ENCODE measurements at regions not wholly inside any gene's neighbourhood (a gene's known extent, or its start where the extent isn't known, plus 50 kb on each side); places are given as distances from the start of the nearest gene placed in this dataset.

DNA sequence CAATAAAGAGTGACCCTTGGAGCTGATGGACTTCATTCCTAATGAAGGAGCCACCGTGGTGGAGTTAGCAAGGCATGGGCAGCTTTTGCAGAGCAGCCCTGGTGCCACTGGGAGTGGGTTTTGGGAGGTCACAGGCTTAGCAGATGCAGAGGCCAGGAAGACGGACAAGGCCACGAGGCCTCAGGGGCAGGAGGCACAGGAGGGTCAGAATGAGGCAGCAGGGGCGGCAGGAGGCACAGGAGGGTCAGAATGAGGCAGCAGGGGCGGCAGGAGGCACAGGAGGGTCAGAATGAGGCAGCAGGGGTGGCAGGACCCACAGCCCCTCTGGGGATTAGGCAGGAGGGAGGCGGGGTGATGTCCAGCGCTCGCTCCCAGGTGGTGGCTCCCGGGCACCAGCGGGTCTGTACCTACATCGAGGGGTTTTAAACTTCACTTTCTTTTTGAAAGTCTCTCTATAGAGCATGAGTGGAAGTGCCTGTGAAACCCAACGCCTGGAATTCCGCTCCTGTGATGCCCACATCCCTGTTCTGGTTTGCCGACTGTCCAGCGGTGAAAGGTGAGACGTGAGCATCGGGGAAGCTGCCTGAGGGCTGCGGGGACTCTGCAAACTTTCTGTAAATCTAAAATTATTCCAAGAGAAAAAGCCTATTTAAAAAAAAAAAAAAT lies 521.6 kb downstream of the BRD1 start:
- WGBS, 3 donors = 75 to 80% (median 80%) methylated on average over 18 of the region's 18 CpGs
- Histone ChIP-seq H3K27me3 (ENCODE audit: insufficient read depth in 3 of 3, low read length in 2 of 3) (peaks cover 0 to 12% (median 4%) of the 10 kb centered on the region in 3 donors), H3K36me3 (ENCODE audit: insufficient read depth in 1 of 2, low read depth in 1 of 2) (no peaks in the 10 kb centered on the region), H3K27ac (no peak overlapping the region), H3K4me3 (no peak overlapping the region), H3K4me1 (no peaks in the 10 kb centered on the region), H3K9me3 (no peaks in the 10 kb centered on the region)
- intact Hi-C loops (cut with DNase I) = loop anchor here (5.0 to 10.0 kb wide), 2 partner anchors 721 to 729 kb away; no protein-coding TSS in a partner anchor
- no peak for TF ChIP-seq CTCF (IDR thresholded peaks at IDR 0.05)
- DNase-seq (no peak), ATAC-seq (no peak)

DNA sequence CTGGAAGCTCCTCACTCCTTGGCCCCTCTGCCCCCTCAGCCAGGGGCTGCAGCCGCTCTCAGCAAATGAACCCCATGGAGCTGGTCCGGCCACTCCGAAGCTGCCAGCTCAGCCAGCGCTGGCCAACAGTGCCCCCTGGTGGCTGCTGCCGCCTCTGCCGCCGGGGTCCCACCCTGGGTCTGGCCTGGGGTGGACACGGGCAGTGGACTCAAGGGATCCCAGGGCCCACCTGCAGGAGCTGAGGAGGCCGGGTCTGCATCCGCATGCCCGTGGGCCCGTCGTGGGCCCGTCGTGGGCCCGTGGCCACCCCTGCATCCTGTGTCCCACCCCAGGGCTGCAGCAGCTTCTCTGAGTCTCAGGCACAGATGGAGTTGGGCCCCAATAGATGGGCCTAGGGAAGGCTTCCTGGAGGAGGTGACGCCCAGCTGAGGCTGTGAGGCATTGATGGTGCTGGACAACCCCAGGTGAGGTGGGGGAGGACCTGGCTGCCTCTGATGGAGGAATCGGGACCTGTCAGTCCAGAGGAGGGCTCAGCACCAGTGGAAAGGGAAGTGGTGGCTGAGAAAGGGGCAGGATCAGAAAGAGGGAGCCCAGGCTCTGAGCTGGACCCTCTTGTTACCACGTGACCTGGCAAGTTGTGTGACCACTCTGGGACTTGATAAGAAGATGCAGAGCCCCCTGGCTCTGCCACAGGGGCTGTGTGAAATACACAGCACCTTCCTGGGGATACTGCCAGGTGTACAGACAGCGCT lies 522.3 kb downstream of the BRD1 start:
- intact Hi-C loops (cut with DNase I) = loop anchor here (5.0 to 10.0 kb wide), 2 partner anchors 721 to 728 kb away; no protein-coding TSS in a partner anchor
- Histone ChIP-seq H3K4me1 (no peaks in the 10 kb centered on the region), H3K27ac (no peak overlapping the region), H3K27me3 (ENCODE audit: insufficient read depth in 3 of 3, low read length in 2 of 3) (peaks cover 0 to 12% (median 4%) of the 10 kb centered on the region in 3 donors), H3K4me3 (no peak overlapping the region), H3K9me3 (no peaks in the 10 kb centered on the region), H3K36me3 (ENCODE audit: insufficient read depth in 1 of 2, low read depth in 1 of 2) (no peaks in the 10 kb centered on the region)
- 15 to 17% (median 16%) methylated on average over 18 to 20 of the region's 20 CpGs for whole genome bisulfite sequencing, 3 donors
- DNase-seq (peak in 1 of 2 donors; percentile 41), ATAC-seq (peak in 2 of 4 donors; percentile 57 to 79)
- peak; percentile 69 for TF ChIP-seq CTCF (IDR thresholded peaks at IDR 0.05)

GRCh38 chr22:49303781-49304461 lies 523.8 kb downstream of the BRD1 start:
- Histone ChIP-seq H3K27ac (no peak overlapping the region), H3K9me3 (no peaks in the 10 kb centered on the region), H3K27me3 (ENCODE audit: insufficient read depth in 3 of 3, low read length in 2 of 3) (peaks cover 0 to 12% (median 4%) of the 10 kb centered on the region in 3 donors), H3K4me1 (no peaks in the 10 kb centered on the region), H3K4me3 (no peak overlapping the region), H3K36me3 (ENCODE audit: insufficient read depth in 1 of 2, low read depth in 1 of 2) (no peaks in the 10 kb centered on the region)
- DNase-seq (peak in 1 of 2 donors; percentile 8), ATAC-seq (no peak)
- 82 to 87% (median 83%) methylated on average over 21 to 22 of the region's 22 CpGs for WGBS, 3 donors
- intact Hi-C loops (cut with DNase I) = loop anchor here (5.0 to 10.0 kb wide), 2 partner anchors 257 to 719 kb away; no protein-coding TSS in a partner anchor
- no peak for TF ChIP-seq CTCF (IDR thresholded peaks at IDR 0.05)

GRCh38 chr22:49303061-49303735 lies 524.5 kb downstream of the BRD1 start:
- no peak for ATAC-seq
- Histone ChIP-seq H3K36me3 (ENCODE audit: insufficient read depth in 1 of 2, low read depth in 1 of 2) (no peaks in the 10 kb centered on the region), H3K27me3 (ENCODE audit: insufficient read depth in 3 of 3, low read length in 2 of 3) (peaks cover 0 to 12% (median 4%) of the 10 kb centered on the region in 3 donors), H3K27ac (no peak overlapping the region), H3K9me3 (no peaks in the 10 kb centered on the region), H3K4me3 (no peak overlapping the region), H3K4me1 (no peaks in the 10 kb centered on the region)
- 61 to 67% (median 64%) methylated on average over 17 of the region's 17 CpGs for WGBS, 3 donors
- intact Hi-C loops (cut with DNase I) = loop anchor here (5.0 to 10.0 kb wide), 2 partner anchors 256 to 718 kb away; no protein-coding TSS in a partner anchor
- no peak for TF ChIP-seq CTCF (IDR thresholded peaks at IDR 0.05)
- peak in 1 of 2 donors; percentile 5 for DNase-seq

Measured in psoas muscle (tissue), 7 donors.